Stomach (tissue), 8 donors: ENCODE measurements at regions not wholly inside any gene's neighbourhood (a gene's known extent, or its start where the extent isn't known, plus 50 kb on each side); places are given as distances from the start of the nearest gene placed in this dataset.

Experiments
- DNase-seq, 2 donors: peaks; one replicate each; pipeline versions ENCODE4 v3.0.0 to v3.0.0-alpha.2; 2013 to 2019
- H3K27ac ChIP-seq, 5 donors: fragments of 200-600 bp in 4 of 5; sonication (generic) in 4 of 5; one replicate each; pipeline ENCODE4 v1.5.1; 2013 to 2019; ENCODE audit warnings: mild to moderate bottlenecking in 1 of 5, moderate library complexity in 1 of 5
- H3K27me3 ChIP-seq, 3 donors: fragments of 200-600 bp; sonication (generic); one replicate each; pipeline ENCODE4 v1.5.1; 2017 to 2019; ENCODE audit warnings: mixed run types in 1 of 3
- H3K36me3 ChIP-seq, 4 donors: fragments of 200-600 bp; sonication (generic); 1 replicate in 3 of 4; 2 replicates in 1 of 4; pipeline ENCODE4 v1.5.1; 2016 to 2019
- H3K4me1 ChIP-seq, 4 donors: fragments of 200-600 bp; sonication (generic); one replicate each; pipeline ENCODE4 v1.5.1; 2016 to 2019
- H3K4me3 ChIP-seq, 4 donors: fragments of 200-600 bp; sonication (generic) in 3 of 4; one replicate each; pipeline ENCODE4 v1.5.1; 2016 to 2019; ENCODE audit warnings: mild to moderate bottlenecking in 1 of 4
- H3K9me3 ChIP-seq, 4 donors: fragments of 200-600 bp; sonication (generic); one replicate each; pipeline ENCODE4 v1.5.1; 2016 to 2019
- EP300 ChIP-seq: sonication (generic); formaldehyde crosslinking; IDR thresholded peaks from one replicate; pipeline ENCODE4 v1.6.1; 2017; ENCODE audit warnings: antibody characterized with exemption
- POLR2A ChIP-seq, 4 donors: fragments of 450-650 bp; IDR thresholded peaks; one replicate each; pipeline ENCODE4 v1.6.1; 2016; ENCODE audit warnings: antibody characterized with exemption in 4 of 4, control low read depth in 2 of 4, mild to moderate bottlenecking in 1 of 4, moderate library complexity in 1 of 4
- POLR2AphosphoS5 ChIP-seq, 3 donors: sonication (generic); formaldehyde crosslinking; IDR thresholded peaks; one replicate each; pipeline ENCODE4 v1.6.1; 2016; ENCODE audit warnings: antibody characterized with exemption in 3 of 3
- WGBS, 5 donors: extraction: QIAGEN DNeasy Blood & Tissue Kit in 3 of 5; methylation state at CpG; one replicate each; pipeline versions ENCODE4 v1.1.5 to v1.1.7; 2013 to 2018; 5-methylcytosine and 5-hydroxymethylcytosine counted together
- intact Hi-C: fragments of 100-400 bp; cut with DNase I; formaldehyde crosslinking; loops from one replicate; pipeline ENCODE4 v1.15.1; 2023; ENCODE audit warnings: low total_unique reads
- TF ChIP-seq, protein P1 (sequence below), 7 experiments: fragments of 450-650 bp in 4 of 7; fragments of 200-600 bp in 3 of 7; sonication (generic) in 3 of 7; IDR thresholded peaks; one replicate each; pipeline ENCODE4 v1.5.1; 2016 to 2019; ENCODE audit warnings: antibody characterized with exemption in 7 of 7, control low read depth in 2 of 7, mild to moderate bottlenecking in 1 of 7
- donor health status: healthy with polysubstance abuse.
- donor health status: Bipolar disorder and iron deficiency.
- donor health status: healthy.

DNA sequence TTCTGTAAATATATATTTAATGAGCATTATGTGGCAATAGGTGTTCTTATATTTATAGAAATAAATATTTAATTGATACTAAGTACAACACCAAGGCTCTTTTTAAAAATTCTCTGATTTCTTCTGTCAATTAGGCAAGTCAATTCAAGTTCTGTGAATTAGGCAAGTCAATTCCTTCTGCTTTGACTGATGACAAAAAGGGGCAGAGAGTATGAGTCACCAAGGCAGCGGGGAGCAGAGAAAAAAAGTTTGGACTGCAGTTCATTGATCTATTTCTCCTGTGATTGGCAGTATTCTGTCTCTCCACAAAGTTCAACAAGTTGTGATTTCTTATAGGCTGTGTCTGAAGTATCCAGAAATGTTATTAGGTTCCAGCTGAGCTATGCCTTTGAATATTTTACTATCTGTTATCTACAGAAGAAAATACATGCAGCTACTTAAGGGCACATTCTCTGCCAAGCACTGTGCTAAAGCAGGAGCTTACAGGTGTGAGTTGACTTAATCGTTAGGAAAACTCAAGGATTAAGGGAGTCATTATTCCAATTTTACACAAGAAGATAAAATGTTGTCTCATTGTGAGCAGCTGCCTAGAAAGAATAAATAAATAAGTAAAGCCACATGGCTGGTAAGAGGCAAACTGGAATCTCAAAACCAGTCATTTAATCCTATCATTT lies 206.4 kb upstream of the ALG10B start:
- H3K27ac ChIP-seq = no peak overlapping the region
- 23 to 54% (median 46%) methylated on average over 2 of the region's 2 CpGs for WGBS, 5 donors
- no peak for DNase-seq
- intact Hi-C loops = no loop called here
- no peaks in the 10 kb centered on the region for H3K27me3 ChIP-seq
- no peak overlapping the region for H3K4me3 ChIP-seq
- H3K4me1 ChIP-seq = peaks cover 0 to 6% (median 4%) of the 10 kb centered on the region in 4 donors
- no peaks in the 10 kb centered on the region for H3K9me3 ChIP-seq
- H3K36me3 ChIP-seq = no peaks in the 10 kb centered on the region
- TF ChIP-seq POLR2A (IDR thresholded peaks at IDR 0.05) (no peak), EP300 (no peak), POLR2AphosphoS5 (IDR thresholded peaks at IDR 0.05) (no peak)
- TF ChIP-seq, protein P1, sequence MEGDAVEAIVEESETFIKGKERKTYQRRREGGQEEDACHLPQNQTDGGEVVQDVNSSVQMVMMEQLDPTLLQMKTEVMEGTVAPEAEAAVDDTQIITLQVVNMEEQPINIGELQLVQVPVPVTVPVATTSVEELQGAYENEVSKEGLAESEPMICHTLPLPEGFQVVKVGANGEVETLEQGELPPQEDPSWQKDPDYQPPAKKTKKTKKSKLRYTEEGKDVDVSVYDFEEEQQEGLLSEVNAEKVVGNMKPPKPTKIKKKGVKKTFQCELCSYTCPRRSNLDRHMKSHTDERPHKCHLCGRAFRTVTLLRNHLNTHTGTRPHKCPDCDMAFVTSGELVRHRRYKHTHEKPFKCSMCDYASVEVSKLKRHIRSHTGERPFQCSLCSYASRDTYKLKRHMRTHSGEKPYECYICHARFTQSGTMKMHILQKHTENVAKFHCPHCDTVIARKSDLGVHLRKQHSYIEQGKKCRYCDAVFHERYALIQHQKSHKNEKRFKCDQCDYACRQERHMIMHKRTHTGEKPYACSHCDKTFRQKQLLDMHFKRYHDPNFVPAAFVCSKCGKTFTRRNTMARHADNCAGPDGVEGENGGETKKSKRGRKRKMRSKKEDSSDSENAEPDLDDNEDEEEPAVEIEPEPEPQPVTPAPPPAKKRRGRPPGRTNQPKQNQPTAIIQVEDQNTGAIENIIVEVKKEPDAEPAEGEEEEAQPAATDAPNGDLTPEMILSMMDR (IDR thresholded peaks at IDR 0.05) = no peak

DNA sequence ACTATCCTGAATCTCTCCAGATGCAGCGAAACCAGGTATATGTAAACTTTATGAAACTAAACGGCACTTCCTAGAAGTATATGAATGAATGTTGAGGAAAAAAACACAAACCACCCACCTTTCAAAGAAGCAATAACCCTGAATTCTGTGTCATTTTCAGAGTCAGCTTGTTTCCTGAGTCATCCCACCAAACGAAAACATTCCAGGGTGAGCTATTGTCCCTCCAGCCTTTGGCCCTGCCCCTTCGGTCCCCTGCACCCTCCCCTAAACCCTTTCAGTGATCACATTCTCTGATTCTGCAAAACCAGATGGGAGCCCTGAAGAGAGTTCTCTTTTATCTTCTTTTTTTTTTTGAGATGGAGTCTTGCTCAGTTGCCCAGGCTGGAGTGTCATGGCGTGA lies 202.6 kb upstream of the ALG10B start:
- intact Hi-C loops = no loop called here
- Histone ChIP-seq H3K27me3 (no peaks in the 10 kb centered on the region), H3K36me3 (no peaks in the 10 kb centered on the region), H3K27ac (no peak overlapping the region), H3K4me3 (no peak overlapping the region), H3K4me1 (peaks cover 0 to 6% (median 4%) of the 10 kb centered on the region in 4 donors), H3K9me3 (no peaks in the 10 kb centered on the region)
- 65 to 83% (median 78%) methylated on average over 5 of the region's 5 CpGs for WGBS, 5 donors
- TF ChIP-seq POLR2A (IDR thresholded peaks at IDR 0.05) (no peak), EP300 (no peak), POLR2AphosphoS5 (IDR thresholded peaks at IDR 0.05) (no peak)
- TF ChIP-seq, protein P1 (IDR thresholded peaks at IDR 0.05) = no peak
- no peak for DNase-seq

DNA sequence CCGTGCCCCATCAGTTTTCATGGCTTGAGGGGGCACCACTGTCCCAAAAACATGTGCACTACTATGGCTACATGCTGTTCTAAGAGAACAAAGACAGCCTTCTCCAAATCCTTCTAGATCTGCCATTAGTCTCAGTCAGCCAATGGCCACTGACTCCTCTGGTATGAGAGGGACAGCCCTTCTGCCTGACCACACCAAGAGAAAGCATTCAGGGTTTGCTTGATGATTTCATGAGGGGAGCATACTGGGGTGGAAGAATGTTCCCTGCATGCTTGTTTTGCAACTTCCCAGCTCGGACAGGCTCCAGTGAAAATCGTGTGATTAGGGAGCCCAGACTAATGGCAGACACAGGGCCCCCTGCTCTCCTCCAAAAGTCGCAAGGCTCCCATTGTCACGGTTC lies 199.6 kb upstream of the ALG10B start:
- Histone ChIP-seq H3K4me3 (no peak overlapping the region), H3K4me1 (no peaks in the 10 kb centered on the region), H3K27ac (no peak overlapping the region), H3K36me3 (no peaks in the 10 kb centered on the region), H3K9me3 (no peaks in the 10 kb centered on the region), H3K27me3 (no peaks in the 10 kb centered on the region)
- WGBS, 5 donors = 55 to 65% (median 61%) methylated on average over 5 of the region's 5 CpGs
- intact Hi-C loops = no loop called here
- TF ChIP-seq POLR2AphosphoS5 (IDR thresholded peaks at IDR 0.05) (no peak), POLR2A (IDR thresholded peaks at IDR 0.05) (no peak), EP300 (no peak)
- TF ChIP-seq, protein P1 (IDR thresholded peaks at IDR 0.05) = no peak
- DNase-seq = no peak

DNA sequence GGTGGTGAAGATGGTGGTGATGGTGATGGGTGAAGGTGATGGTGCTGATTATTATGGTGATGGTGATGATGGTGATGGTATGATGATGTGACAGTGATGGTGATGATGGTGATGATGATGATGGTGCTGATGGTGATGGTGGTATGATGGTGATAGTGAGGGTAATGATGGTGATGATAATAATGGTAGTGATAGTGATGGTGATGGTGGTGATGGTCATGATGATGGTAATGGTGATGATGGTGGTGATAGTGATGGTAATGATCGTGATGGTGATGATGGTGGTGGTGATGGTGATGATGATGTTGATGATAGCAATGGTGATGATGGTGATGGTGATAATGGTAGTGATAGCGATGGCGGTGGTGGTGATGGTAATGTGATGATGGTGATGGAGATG lies 197.9 kb upstream of the ALG10B start:
- H3K4me3 ChIP-seq = no peak overlapping the region
- DNase-seq = no peak
- peaks cover 0 to 5% (median 4%) of the 10 kb centered on the region in 4 donors for H3K9me3 ChIP-seq
- H3K27ac ChIP-seq = no peak overlapping the region
- intact Hi-C loops = no loop called here
- 90 to 97% (median 96%) methylated on average over 3 of the region's 3 CpGs for WGBS, 5 donors
- H3K27me3 ChIP-seq = no peaks in the 10 kb centered on the region
- H3K4me1 ChIP-seq = peaks cover 0 to 3% (median 3%) of the 10 kb centered on the region in 4 donors
- no peaks in the 10 kb centered on the region for H3K36me3 ChIP-seq
- TF ChIP-seq POLR2A (IDR thresholded peaks at IDR 0.05) (no peak), POLR2AphosphoS5 (IDR thresholded peaks at IDR 0.05) (no peak), EP300 (no peak)
- TF ChIP-seq, protein P1 (IDR thresholded peaks at IDR 0.05) = no peak
